OCI-LY3 (cell line): ENCODE measurements at regions not wholly inside any gene's neighbourhood (a gene's known extent, or its start where the extent isn't known, plus 50 kb on each side); places are given as distances from the start of the nearest gene placed in this dataset.

Experiments used
- H2AFZ ChIP-seq: fragments of 200-600, 300-600 bp; shearing (Covaris generic); 2 replicates; pipeline ENCODE4 v1.6.0; 2014; ENCODE audit warnings: antibody characterized with exemption, low read depth, low read length
- H3K27ac ChIP-seq: fragments of 200-600, 300-600 bp; sonication (generic); 2 replicates; pipeline ENCODE4 v1.5.1; 2014; ENCODE audit warnings: mild to moderate bottlenecking, low read length, moderate library complexity, mixed read lengths
- H3K27me3 ChIP-seq: fragments of 200-600, 300-600 bp; sonication (generic); 2 replicates; pipeline ENCODE4 v1.6.1; 2014; ENCODE audit warnings: low read depth, low read length, mixed read lengths
- H3K36me3 ChIP-seq: fragments of 200-600, 300-600 bp; sonication (generic); replicated peaks from 2 replicates; pipeline ENCODE3; 2014; ENCODE audit warnings: low read depth, low read length, mixed read lengths
- H3K4me1 ChIP-seq: fragments of 300-600, 200-600 bp; sonication (generic); 2 replicates; pipeline ENCODE4 v1.6.1; 2014; ENCODE audit warnings: low read length, mixed read lengths
- H3K4me2 ChIP-seq: fragments of 200-600, 300-600 bp; sonication (generic); 2 replicates; pipeline ENCODE4 v1.6.1; 2014; ENCODE audit warnings: low read length, mixed read lengths
- H3K4me3 ChIP-seq: fragments of 300-600, 200-600 bp; sonication (generic); 2 replicates; pipeline ENCODE4 v1.5.1; 2014; ENCODE audit warnings: antibody characterized with exemption, mild to moderate bottlenecking, low read length, moderate library complexity
- H3K79me2 ChIP-seq: fragments of 300-600, 200-600 bp; shearing (Covaris generic); 2 replicates; pipeline ENCODE4 v1.6.1; 2014; ENCODE audit warnings: mild to moderate bottlenecking, low read length, mixed read lengths
- H3K9ac ChIP-seq: fragments of 300-600, 200-600 bp; shearing (Covaris generic); 2 replicates; pipeline ENCODE4 v1.6.0; 2014; ENCODE audit warnings: mild to moderate bottlenecking, low read length, moderate library complexity
- H3K9me3 ChIP-seq: fragments of 200-600, 300-600 bp; shearing (Covaris generic); 2 replicates; pipeline ENCODE4 v1.6.1; 2014; ENCODE audit warnings: low read length, mixed read lengths; ENCODE audit not compliant: insufficient read depth
- H4K20me1 ChIP-seq: fragments of 200-600, 300-600 bp; sonication (generic); 2 replicates; pipeline ENCODE4 v1.6.1; 2016; ENCODE audit warnings: low read length, mixed read lengths; ENCODE audit not compliant: insufficient read depth
- EZH2phosphoT487 ChIP-seq: fragments of 200-600 bp; shearing (Covaris generic); IDR thresholded peaks from 2 replicates; pipeline ENCODE4 v1.6.1; 2018; ENCODE audit warnings: antibody characterized with exemption, mixed run types, low read depth
- TF ChIP-seq, protein P1 (sequence below): fragments of 200-600, 300-600 bp; sonication (generic); IDR thresholded peaks from 2 replicates; pipeline ENCODE4 v1.5.1; 2014; ENCODE audit warnings: antibody characterized with exemption, low read length, low read depth

DNA sequence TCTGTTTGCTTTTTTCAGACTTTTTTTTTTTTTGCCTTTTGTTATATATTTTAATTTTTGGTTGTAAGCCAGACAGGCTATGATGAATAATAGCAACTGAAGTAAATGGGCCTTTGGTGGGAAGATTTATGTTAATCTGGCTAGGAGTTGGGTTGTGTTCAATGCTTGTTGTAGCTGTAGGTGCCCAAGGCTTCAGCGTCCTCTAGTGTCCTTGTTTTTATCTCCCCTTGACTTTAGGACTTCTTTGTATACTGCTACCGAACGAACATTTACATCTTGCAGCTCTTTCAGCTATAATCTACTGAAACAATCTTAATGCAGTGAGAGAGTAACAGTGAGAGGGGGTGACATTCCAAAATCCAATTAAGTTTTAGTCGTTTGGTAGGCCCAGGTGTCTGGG is 848.4 kb upstream of the FBXO33 start:
- Histone ChIP-seq H3K27me3 (no peaks in the 10 kb centered on the region), H3K27ac (no peak overlapping the region), H3K79me2 (no peaks in the 10 kb centered on the region), H3K4me1 (no peaks in the 10 kb centered on the region), H3K4me2 (no peak overlapping the region), H4K20me1 (no peaks in the 10 kb centered on the region), H3K9me3 (no peaks in the 10 kb centered on the region), H2AFZ (no peak overlapping the region), H3K9ac (no peak overlapping the region), H3K36me3 (no peaks in the 10 kb centered on the region), H3K4me3 (no peak overlapping the region)
- TF ChIP-seq, protein P1, sequence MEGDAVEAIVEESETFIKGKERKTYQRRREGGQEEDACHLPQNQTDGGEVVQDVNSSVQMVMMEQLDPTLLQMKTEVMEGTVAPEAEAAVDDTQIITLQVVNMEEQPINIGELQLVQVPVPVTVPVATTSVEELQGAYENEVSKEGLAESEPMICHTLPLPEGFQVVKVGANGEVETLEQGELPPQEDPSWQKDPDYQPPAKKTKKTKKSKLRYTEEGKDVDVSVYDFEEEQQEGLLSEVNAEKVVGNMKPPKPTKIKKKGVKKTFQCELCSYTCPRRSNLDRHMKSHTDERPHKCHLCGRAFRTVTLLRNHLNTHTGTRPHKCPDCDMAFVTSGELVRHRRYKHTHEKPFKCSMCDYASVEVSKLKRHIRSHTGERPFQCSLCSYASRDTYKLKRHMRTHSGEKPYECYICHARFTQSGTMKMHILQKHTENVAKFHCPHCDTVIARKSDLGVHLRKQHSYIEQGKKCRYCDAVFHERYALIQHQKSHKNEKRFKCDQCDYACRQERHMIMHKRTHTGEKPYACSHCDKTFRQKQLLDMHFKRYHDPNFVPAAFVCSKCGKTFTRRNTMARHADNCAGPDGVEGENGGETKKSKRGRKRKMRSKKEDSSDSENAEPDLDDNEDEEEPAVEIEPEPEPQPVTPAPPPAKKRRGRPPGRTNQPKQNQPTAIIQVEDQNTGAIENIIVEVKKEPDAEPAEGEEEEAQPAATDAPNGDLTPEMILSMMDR, result no peak
- TF ChIP-seq EZH2phosphoT487, result no peak

DNA sequence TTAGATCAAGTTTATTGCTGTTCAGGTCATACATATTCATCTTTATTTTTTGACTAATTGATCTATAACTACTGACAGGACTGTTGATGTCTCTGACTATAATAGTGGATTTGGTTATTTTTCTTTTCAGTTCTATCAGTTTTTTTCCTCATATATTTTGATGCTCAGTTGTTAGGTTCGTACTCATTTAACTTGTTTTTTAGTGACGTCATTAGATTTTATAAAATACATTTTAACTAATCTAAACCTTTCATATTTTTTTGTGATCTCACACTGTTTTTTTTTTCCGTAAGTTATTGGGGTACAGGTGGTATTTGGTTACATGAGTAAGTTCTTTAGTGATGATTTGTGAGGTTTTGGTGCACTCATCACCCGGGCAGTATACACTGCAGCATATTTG is 841.2 kb upstream of the FBXO33 start:
- H3K27me3 ChIP-seq, result no peaks in the 10 kb centered on the region

DNA sequence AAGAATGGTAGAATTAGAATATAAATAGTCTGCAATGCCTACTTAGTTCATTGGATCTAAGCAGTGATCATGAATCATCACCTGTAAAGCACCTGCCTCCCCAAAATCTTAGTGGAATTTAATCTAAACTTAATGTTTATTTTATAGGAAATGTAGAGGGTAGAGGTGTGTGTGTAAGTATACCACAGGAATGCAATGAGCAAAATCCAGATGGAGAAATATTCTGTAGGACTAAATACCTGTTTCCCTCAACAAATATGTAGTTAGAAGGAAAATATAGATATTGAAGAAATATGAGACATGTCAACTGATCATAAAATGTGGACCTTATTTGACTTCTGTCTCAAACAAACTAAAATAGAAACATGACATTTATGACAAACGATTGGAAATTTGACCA is 839.2 kb upstream of the FBXO33 start:
- Histone ChIP-seq H3K27me3 (no peaks in the 10 kb centered on the region), H3K79me2 (no peaks in the 10 kb centered on the region), H3K27ac (no peak overlapping the region), H3K4me2 (no peak overlapping the region), H3K9ac (no peak overlapping the region), H3K4me1 (no peaks in the 10 kb centered on the region), H2AFZ (no peak overlapping the region), H3K9me3 (no peaks in the 10 kb centered on the region), H3K36me3 (no peaks in the 10 kb centered on the region), H3K4me3 (no peak overlapping the region), H4K20me1 (no peaks in the 10 kb centered on the region)
- TF ChIP-seq, protein P1, result no peak
- TF ChIP-seq EZH2phosphoT487, result no peak

More for the DNA sequence above, 841.2 kb upstream of the FBXO33 start:
- Histone ChIP-seq H3K27ac (no peak overlapping the region), H3K79me2 (no peaks in the 10 kb centered on the region), H3K4me1 (no peaks in the 10 kb centered on the region), H3K36me3 (no peaks in the 10 kb centered on the region), H3K9ac (no peak overlapping the region), H4K20me1 (no peaks in the 10 kb centered on the region), H3K9me3 (no peaks in the 10 kb centered on the region), H3K4me3 (no peak overlapping the region), H3K4me2 (no peak overlapping the region), H2AFZ (no peak overlapping the region)
- TF ChIP-seq, protein P1, result no peak
- no peak for TF ChIP-seq EZH2phosphoT487

DNA sequence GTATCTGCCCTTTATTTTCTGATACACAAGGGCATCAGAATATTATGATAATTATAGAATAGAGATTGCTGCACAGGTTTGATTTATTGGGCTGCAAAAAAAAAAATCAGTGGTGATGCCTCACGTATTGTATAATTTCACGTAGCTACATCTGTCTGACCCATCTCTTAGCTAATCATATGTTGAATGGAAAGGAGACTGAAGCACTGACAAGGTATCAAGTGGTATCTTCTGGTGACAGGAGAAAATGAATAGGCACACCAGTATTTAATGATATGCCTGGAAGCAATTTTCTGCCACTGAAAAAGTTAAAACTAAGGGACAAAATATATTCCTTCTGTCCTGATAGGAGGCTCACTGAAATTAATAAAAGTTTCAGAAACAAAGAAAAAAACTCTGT is 837.2 kb upstream of the FBXO33 start:
- Histone ChIP-seq H3K9me3 (no peaks in the 10 kb centered on the region), H3K79me2 (no peaks in the 10 kb centered on the region), H3K4me2 (no peak overlapping the region), H3K27me3 (no peaks in the 10 kb centered on the region), H3K9ac (no peak overlapping the region), H3K4me1 (no peaks in the 10 kb centered on the region), H3K36me3 (no peaks in the 10 kb centered on the region), H3K4me3 (no peak overlapping the region), H4K20me1 (no peaks in the 10 kb centered on the region), H3K27ac (no peak overlapping the region), H2AFZ (no peak overlapping the region)
- TF ChIP-seq EZH2phosphoT487, result no peak
- TF ChIP-seq, protein P1, result no peak
